Mucosa of rectum (tissue), 2 donors: ENCODE measurements at regions not wholly inside any gene's neighbourhood (a gene's known extent, or its start where the extent isn't known, plus 50 kb on each side); places are given as distances from the start of the nearest gene placed in this dataset.

Experiments
- H3K27ac ChIP-seq, 2 donors: one replicate each; pipeline ENCODE4 v1.7.0; 2013; ENCODE audit warnings: inconsistent platforms in 2 of 2, low read depth in 2 of 2, low read length in 2 of 2
- H3K27me3 ChIP-seq, 2 donors: one replicate each; pipeline ENCODE4 v1.7.0; 2013; ENCODE audit warnings: low read length in 2 of 2; ENCODE audit not compliant: control insufficient read depth in 2 of 2, insufficient read depth in 2 of 2
- H3K36me3 ChIP-seq, 2 donors: one replicate each; pipeline ENCODE4 v1.7.0; 2013; ENCODE audit warnings: low read length in 2 of 2; ENCODE audit not compliant: control insufficient read depth in 2 of 2, insufficient read depth in 2 of 2
- H3K4me1 ChIP-seq, 2 donors: one replicate each; pipeline ENCODE4 v1.7.0; 2013; ENCODE audit warnings: low read length in 2 of 2, mild to moderate bottlenecking in 1 of 2; ENCODE audit not compliant: control insufficient read depth in 2 of 2, insufficient read depth in 2 of 2
- H3K4me3 ChIP-seq, 2 donors: one replicate each; pipeline ENCODE4 v1.7.0; 2013; ENCODE audit warnings: low read length in 2 of 2
- H3K9ac ChIP-seq, 2 donors: one replicate each; pipeline ENCODE4 v1.7.0; 2013; ENCODE audit warnings: low read length in 2 of 2, low read depth in 1 of 2, mild to moderate bottlenecking in 1 of 2
- H3K9me3 ChIP-seq, 2 donors: one replicate each; pipeline ENCODE4 v1.7.0; 2013; ENCODE audit warnings: low read length in 2 of 2; ENCODE audit not compliant: control insufficient read depth in 2 of 2
- donor health status: healthy.
- donor health status: Normal muscosa, but diverticular disease.

- H3K9me3 ChIP-seq = no peaks in the 10 kb centered on the region
- no peak overlapping the region for H3K27ac ChIP-seq
- no peaks in the 10 kb centered on the region for H3K27me3 ChIP-seq
- no peaks in the 10 kb centered on the region for H3K4me1 ChIP-seq
- H3K9ac ChIP-seq = no peak overlapping the region
- no peaks in the 10 kb centered on the region for H3K36me3 ChIP-seq
- no peak overlapping the region for H3K4me3 ChIP-seq
These were observed 1398.0 kb upstream of the NXPH2 start for GRCh38 chr2:140178234-140178633.

DNA sequence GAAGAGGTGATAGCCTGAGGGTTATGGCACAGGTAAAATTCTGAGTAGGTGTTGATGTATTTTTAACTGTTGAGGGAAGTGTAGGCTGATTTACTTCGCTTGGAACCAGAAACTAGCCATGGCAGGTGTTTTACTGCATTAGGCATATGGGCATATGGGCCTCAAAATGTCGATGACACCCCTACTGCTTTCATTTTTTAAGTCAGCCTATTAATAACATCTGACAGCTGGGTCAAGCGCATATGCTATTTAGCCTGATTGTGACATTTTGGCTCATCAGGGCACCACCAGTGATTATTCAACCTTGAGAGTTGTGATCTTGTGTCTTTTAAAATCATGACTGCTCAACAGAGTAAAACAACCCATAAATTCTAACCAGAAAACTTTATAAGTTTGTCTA is 1396.9 kb upstream of the NXPH2 start:
- Histone ChIP-seq H3K9me3 (no peaks in the 10 kb centered on the region), H3K4me1 (no peaks in the 10 kb centered on the region), H3K27me3 (no peaks in the 10 kb centered on the region)

GRCh38 chr2:140173790-140174189 is 1393.6 kb upstream of the NXPH2 start:
- H3K27me3 ChIP-seq = no peaks in the 10 kb centered on the region
- no peaks in the 10 kb centered on the region for H3K9me3 ChIP-seq
- H3K36me3 ChIP-seq = no peaks in the 10 kb centered on the region
- no peak overlapping the region for H3K4me3 ChIP-seq
- no peaks in the 10 kb centered on the region for H3K4me1 ChIP-seq
- no peak overlapping the region for H3K9ac ChIP-seq
- no peak overlapping the region for H3K27ac ChIP-seq

More for the DNA sequence above, 1396.9 kb upstream of the NXPH2 start:
- Histone ChIP-seq H3K36me3 (no peaks in the 10 kb centered on the region), H3K27ac (no peak overlapping the region), H3K9ac (no peak overlapping the region), H3K4me3 (no peak overlapping the region)

- H3K9ac ChIP-seq = no peak overlapping the region
- H3K4me1 ChIP-seq = no peaks in the 10 kb centered on the region
- H3K27ac ChIP-seq = no peak overlapping the region
- H3K9me3 ChIP-seq = no peaks in the 10 kb centered on the region
- H3K4me3 ChIP-seq = no peak overlapping the region
- H3K36me3 ChIP-seq = no peaks in the 10 kb centered on the region
- no peaks in the 10 kb centered on the region for H3K27me3 ChIP-seq
These were observed 1384.3 kb upstream of the NXPH2 start for GRCh38 chr2:140164449-140164848.

DNA sequence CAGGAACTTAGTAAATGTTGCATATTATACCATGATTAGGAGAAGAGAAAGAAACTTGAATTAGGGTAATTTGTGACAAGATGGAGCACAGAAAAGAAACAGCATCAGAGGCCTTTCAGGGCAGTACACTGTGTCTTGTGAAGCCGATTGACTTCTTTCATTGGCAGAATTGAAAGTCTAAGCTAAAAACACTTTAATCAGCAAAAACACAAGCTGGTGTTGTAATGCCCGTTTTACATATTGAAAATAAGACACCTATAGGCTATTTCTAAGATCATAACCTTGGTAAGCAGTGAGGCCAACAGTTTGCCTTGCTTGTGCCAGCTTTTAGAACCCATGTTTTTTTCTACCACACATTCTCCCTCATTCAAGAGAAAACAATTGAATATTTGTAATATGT is 1378.1 kb upstream of the NXPH2 start:
- no peak overlapping the region for H3K9ac ChIP-seq
- H3K4me3 ChIP-seq = no peak overlapping the region
- no peaks in the 10 kb centered on the region for H3K36me3 ChIP-seq
- H3K4me1 ChIP-seq = no peaks in the 10 kb centered on the region
- no peaks in the 10 kb centered on the region for H3K27me3 ChIP-seq
- no peak overlapping the region for H3K27ac ChIP-seq
- H3K9me3 ChIP-seq = no peaks in the 10 kb centered on the region

GRCh38 chr2:140157816-140158215 is 1377.6 kb upstream of the NXPH2 start:
- Histone ChIP-seq H3K4me3 (no peak overlapping the region), H3K4me1 (no peaks in the 10 kb centered on the region), H3K9me3 (no peaks in the 10 kb centered on the region), H3K36me3 (no peaks in the 10 kb centered on the region), H3K27me3 (no peaks in the 10 kb centered on the region), H3K9ac (no peak overlapping the region), H3K27ac (no peak overlapping the region)

DNA sequence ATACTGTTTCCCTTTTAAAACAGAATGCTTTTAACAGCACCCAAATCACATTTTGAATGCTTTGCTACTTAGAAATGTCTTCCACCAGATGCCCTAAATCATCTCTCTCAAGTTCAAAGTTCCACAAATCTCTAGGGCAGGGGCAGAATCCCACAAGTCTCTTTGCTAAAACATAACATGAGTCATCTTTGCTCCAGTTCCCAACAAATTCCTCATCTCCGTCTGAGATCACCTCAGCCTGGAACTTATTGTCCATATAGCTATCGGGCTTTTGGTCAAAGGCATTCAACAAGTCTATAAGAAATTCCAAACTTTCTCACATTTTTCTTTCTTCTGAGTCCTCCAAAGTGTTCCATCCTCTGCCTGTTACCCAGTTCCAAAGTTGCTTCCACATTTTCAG is 1374.5 kb upstream of the NXPH2 start:
- H3K4me1 ChIP-seq = no peaks in the 10 kb centered on the region
- H3K4me3 ChIP-seq = no peak overlapping the region
- H3K9me3 ChIP-seq = no peaks in the 10 kb centered on the region
- no peak overlapping the region for H3K9ac ChIP-seq
- no peaks in the 10 kb centered on the region for H3K27me3 ChIP-seq
- no peaks in the 10 kb centered on the region for H3K36me3 ChIP-seq
- H3K27ac ChIP-seq = no peak overlapping the region

- H3K36me3 ChIP-seq = no peaks in the 10 kb centered on the region
- no peaks in the 10 kb centered on the region for H3K9me3 ChIP-seq
- no peak overlapping the region for H3K27ac ChIP-seq
- no peak overlapping the region for H3K4me3 ChIP-seq
- no peaks in the 10 kb centered on the region for H3K4me1 ChIP-seq
- H3K27me3 ChIP-seq = no peaks in the 10 kb centered on the region
- no peak overlapping the region for H3K9ac ChIP-seq
These were observed 1374.1 kb upstream of the NXPH2 start for GRCh38 chr2:140154271-140154670.

- Histone ChIP-seq H3K27ac (no peak overlapping the region), H3K9ac (no peak overlapping the region), H3K27me3 (no peaks in the 10 kb centered on the region), H3K4me3 (no peak overlapping the region), H3K4me1 (no peaks in the 10 kb centered on the region), H3K36me3 (no peaks in the 10 kb centered on the region), H3K9me3 (no peaks in the 10 kb centered on the region)
These were observed 1364.4 kb upstream of the NXPH2 start for GRCh38 chr2:140144611-140145010.

DNA sequence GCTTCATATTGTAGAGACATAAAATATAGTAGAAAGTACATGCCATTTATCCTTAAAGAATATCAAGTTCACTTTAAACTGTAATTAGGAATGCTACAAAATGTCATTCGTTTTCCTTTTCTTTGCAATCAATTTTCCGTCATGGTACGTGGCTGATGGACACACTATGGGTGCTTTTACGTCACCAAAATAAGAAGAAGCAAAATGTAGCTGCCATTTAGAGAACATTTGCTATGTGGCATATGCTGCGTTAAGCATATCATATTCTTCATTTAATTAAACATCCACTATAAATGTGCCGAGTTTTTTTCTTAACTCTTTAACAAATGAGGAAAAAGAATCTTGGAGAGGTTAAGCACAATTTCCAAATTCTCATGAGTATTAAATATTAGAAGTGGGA is 1358.5 kb upstream of the NXPH2 start:
- Histone ChIP-seq H3K4me3 (no peak overlapping the region), H3K27me3 (no peaks in the 10 kb centered on the region), H3K27ac (no peak overlapping the region), H3K9ac (no peak overlapping the region), H3K36me3 (no peaks in the 10 kb centered on the region), H3K9me3 (no peaks in the 10 kb centered on the region), H3K4me1 (no peaks in the 10 kb centered on the region)

- Histone ChIP-seq H3K4me3 (no peak overlapping the region), H3K9me3 (no peaks in the 10 kb centered on the region), H3K27ac (no peak overlapping the region), H3K9ac (no peak overlapping the region), H3K36me3 (no peaks in the 10 kb centered on the region), H3K27me3 (no peaks in the 10 kb centered on the region), H3K4me1 (no peaks in the 10 kb centered on the region)
These were observed 1356.7 kb upstream of the NXPH2 start for GRCh38 chr2:140136861-140137260.
